Upper lobe of right lung (tissue), 1 donor: ENCODE measurements at regions not wholly inside any gene's neighbourhood (a gene's known extent, or its start where the extent isn't known, plus 50 kb on each side); places are given as distances from the start of the nearest gene placed in this dataset.

Experiments
- ATAC-seq: fragments of 200-7000 bp; cut with Tn5 transposase; one replicate; pipeline ENCODE4 v1.9.1; 2020; ENCODE audit warnings: mild to moderate bottlenecking, moderate library complexity
- DNase-seq: peaks from one replicate; pipeline ENCODE4 v3.0.0-alpha.2; 2020
- H3K27ac ChIP-seq: fragments of 200-600 bp; one replicate; pipeline ENCODE4 v1.8.0; 2022
- H3K27me3 ChIP-seq: fragments of 200-600 bp; one replicate; pipeline ENCODE4 v1.8.0; 2022; ENCODE audit warnings: mild to moderate bottlenecking
- H3K36me3 ChIP-seq: fragments of 200-600 bp; one replicate; pipeline ENCODE4 v1.8.0; 2022
- H3K4me1 ChIP-seq: fragments of 200-600 bp; one replicate; pipeline ENCODE4 v1.8.0; 2022
- H3K4me3 ChIP-seq: fragments of 200-600 bp; one replicate; pipeline ENCODE4 v1.8.0; 2022; ENCODE audit warnings: mild to moderate bottlenecking
- H3K9me3 ChIP-seq: fragments of 200-600 bp; one replicate; pipeline ENCODE4 v1.8.0; 2022
- CTCF ChIP-seq: fragments of 200-600 bp; IDR thresholded peaks from one replicate; pipeline ENCODE4 v1.8.0; 2022; ENCODE audit warnings: antibody characterized with exemption
- intact Hi-C: fragments of 100-400 bp; cut with DNase I; formaldehyde crosslinking; loops from one replicate; pipeline ENCODE4 v1.11.0; 2022
- donor health status: DM: no; HTN: yes; CAD: no; lungs with severe emphysema.

- intact Hi-C loops = no loop called here
- no peak overlapping the region for H3K4me3 ChIP-seq
- TF ChIP-seq CTCF = no peak
- ATAC-seq (peak; percentile 15), DNase-seq (no peak)
- no peak overlapping the region for H3K27ac ChIP-seq
- H3K4me1 ChIP-seq = no peaks in the 10 kb centered on the region
- no peaks in the 10 kb centered on the region for H3K27me3 ChIP-seq
- no peaks in the 10 kb centered on the region for H3K36me3 ChIP-seq
- no peaks in the 10 kb centered on the region for H3K9me3 ChIP-seq
Measured at GRCh38 chr5:82922086-82922734, 155.0 kb downstream of the TMEM167A start.

- intact Hi-C loops = no loop called here
- TF ChIP-seq CTCF = no peak
- Histone ChIP-seq H3K9me3 (no peaks in the 10 kb centered on the region), H3K27ac (no peak overlapping the region), H3K4me3 (no peak overlapping the region), H3K36me3 (no peaks in the 10 kb centered on the region), H3K27me3 (no peaks in the 10 kb centered on the region), H3K4me1 (no peaks in the 10 kb centered on the region)
- no peak for ATAC-seq
- no peak for DNase-seq
Measured at GRCh38 chr5:82918311-82919031, 158.7 kb downstream of the TMEM167A start.

- intact Hi-C loops = no loop called here
- no peak overlapping the region for H3K4me3 ChIP-seq
- no peaks in the 10 kb centered on the region for H3K4me1 ChIP-seq
- H3K36me3 ChIP-seq = no peaks in the 10 kb centered on the region
- no peak for ATAC-seq
- H3K9me3 ChIP-seq = no peaks in the 10 kb centered on the region
- H3K27ac ChIP-seq = no peak overlapping the region
- H3K27me3 ChIP-seq = no peaks in the 10 kb centered on the region
- DNase-seq = no peak
- no peak for TF ChIP-seq CTCF
Measured at GRCh38 chr5:82917584-82917983, 159.6 kb downstream of the TMEM167A start.

- H3K4me1 ChIP-seq = no peaks in the 10 kb centered on the region
- DNase-seq (no peak), ATAC-seq (no peak)
- H3K36me3 ChIP-seq = no peaks in the 10 kb centered on the region
- H3K4me3 ChIP-seq = no peak overlapping the region
- no peak for TF ChIP-seq CTCF
- H3K9me3 ChIP-seq = no peaks in the 10 kb centered on the region
- H3K27ac ChIP-seq = no peak overlapping the region
- intact Hi-C loops = no loop called here
- no peaks in the 10 kb centered on the region for H3K27me3 ChIP-seq
Measured at GRCh38 chr5:82913971-82914370, 163.2 kb downstream of the TMEM167A start.

GRCh38 chr5:82912462-82912861 is 164.7 kb downstream of the TMEM167A start:
- Histone ChIP-seq H3K27me3 (no peaks in the 10 kb centered on the region), H3K4me1 (no peaks in the 10 kb centered on the region), H3K36me3 (no peaks in the 10 kb centered on the region), H3K4me3 (no peak overlapping the region), H3K27ac (no peak overlapping the region), H3K9me3 (no peaks in the 10 kb centered on the region)
- intact Hi-C loops = no loop called here
- ATAC-seq = no peak
- no peak for TF ChIP-seq CTCF
- no peak for DNase-seq
